ENCODE measurements at regions not wholly inside any gene's neighbourhood (a gene's known extent, or its start where the extent isn't known, plus 50 kb on each side); places are given as distances from the start of the nearest gene placed in this dataset.

DNA sequence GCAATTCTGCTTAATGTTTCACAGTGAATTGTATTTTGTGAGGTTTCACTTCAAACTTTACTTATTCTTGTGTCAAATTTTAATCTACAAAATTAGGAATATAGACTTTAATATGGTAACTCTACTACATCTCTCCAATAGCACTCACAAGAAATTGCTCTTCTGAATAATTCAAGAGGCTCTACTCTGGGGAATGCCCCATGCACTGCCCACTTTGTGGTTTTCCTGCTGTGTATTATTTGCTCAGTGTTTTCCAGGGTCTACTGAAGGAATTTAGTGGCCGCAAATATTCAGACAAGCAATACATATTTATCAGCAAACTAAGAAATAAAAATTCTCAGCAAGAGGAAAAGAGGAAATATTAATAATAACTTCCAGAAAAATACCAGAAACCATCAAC lies 611.4 kb downstream of the TNS3 start:
- TF ChIP-seq, protein P1, sequence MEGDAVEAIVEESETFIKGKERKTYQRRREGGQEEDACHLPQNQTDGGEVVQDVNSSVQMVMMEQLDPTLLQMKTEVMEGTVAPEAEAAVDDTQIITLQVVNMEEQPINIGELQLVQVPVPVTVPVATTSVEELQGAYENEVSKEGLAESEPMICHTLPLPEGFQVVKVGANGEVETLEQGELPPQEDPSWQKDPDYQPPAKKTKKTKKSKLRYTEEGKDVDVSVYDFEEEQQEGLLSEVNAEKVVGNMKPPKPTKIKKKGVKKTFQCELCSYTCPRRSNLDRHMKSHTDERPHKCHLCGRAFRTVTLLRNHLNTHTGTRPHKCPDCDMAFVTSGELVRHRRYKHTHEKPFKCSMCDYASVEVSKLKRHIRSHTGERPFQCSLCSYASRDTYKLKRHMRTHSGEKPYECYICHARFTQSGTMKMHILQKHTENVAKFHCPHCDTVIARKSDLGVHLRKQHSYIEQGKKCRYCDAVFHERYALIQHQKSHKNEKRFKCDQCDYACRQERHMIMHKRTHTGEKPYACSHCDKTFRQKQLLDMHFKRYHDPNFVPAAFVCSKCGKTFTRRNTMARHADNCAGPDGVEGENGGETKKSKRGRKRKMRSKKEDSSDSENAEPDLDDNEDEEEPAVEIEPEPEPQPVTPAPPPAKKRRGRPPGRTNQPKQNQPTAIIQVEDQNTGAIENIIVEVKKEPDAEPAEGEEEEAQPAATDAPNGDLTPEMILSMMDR (conservative IDR thresholded peaks at IDR 0.05; ENCODE audit: low read length): no peak
- no peak for TF ChIP-seq EZH2phosphoT487 (IDR thresholded peaks at IDR 0.05; ENCODE audit: borderline replicate concordance, low read depth, low read length)
